ENCODE measurements at regions not wholly inside any gene's neighbourhood (a gene's known extent, or its start where the extent isn't known, plus 50 kb on each side); places are given as distances from the start of the nearest gene placed in this dataset.

DNA sequence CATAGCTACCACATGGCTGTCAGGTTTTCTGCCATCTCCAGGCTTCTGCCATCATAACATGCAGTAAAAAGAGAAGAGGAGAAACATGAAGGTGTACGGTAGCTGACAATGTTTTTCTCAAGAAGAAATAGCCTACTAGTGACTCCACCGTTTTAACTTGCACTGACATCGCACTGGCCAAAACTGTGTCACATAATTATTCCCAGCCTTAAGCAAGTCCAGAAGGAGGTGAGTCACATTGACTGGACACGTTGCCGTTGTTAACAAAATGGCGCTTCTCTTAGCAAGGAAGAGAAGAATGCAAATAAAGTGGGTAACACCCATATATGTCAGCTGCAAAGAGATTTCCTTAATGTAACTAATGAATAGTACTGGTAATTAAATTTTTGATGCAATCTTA lies 810.4 kb upstream of the SLC10A2 start:
- FAIRE-seq (no peak), DNase-seq (ENCODE audit: insufficient read length, low spot score) (no peak)
- TF ChIP-seq SPI1 (IDR thresholded peaks at IDR 0.05; ENCODE audit: low read depth, low read length) (no peak), POLR2AphosphoS5 (IDR thresholded peaks at IDR 0.05; ENCODE audit: low read depth, low read length) (no peak), PAX5 (IDR thresholded peaks at IDR 0.05; ENCODE audit: insufficient read depth, low read length, severe bottlenecking) (no peak), POU2F2 (IDR thresholded peaks at IDR 0.05; ENCODE audit: low read depth, low read length) (no peak), TAF1 (IDR thresholded peaks at IDR 0.05; ENCODE audit: low read depth, low read length) (no peak), POLR2A (IDR thresholded peaks at IDR 0.05; ENCODE audit: low read depth, low read length) (no peak)

DNA sequence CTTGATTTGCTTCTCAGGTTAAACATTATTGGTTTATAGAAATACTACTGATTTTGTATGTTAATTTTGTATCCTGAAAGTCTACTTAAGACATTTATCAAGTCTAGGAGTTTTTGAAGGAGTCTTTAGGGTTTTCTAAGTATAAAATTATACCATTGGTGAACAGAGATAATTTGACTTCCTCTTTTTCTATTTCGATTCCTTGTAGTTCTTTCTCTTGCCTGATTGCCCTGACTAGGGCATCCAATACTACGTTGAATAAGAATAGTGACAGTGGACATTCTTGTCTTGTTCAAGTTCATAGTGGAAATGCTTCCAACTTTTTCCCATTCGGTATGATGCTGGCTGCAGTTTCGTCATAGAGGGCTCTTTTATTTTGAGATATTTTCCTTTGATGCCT lies 807.5 kb upstream of the SLC10A2 start:
- FAIRE-seq (no peak), DNase-seq (ENCODE audit: insufficient read length, low spot score) (no peak)
- TF ChIP-seq SPI1 (IDR thresholded peaks at IDR 0.05; ENCODE audit: low read depth, low read length) (peak; percentile 57), POLR2A (IDR thresholded peaks at IDR 0.05; ENCODE audit: low read depth, low read length) (no peak)

DNA sequence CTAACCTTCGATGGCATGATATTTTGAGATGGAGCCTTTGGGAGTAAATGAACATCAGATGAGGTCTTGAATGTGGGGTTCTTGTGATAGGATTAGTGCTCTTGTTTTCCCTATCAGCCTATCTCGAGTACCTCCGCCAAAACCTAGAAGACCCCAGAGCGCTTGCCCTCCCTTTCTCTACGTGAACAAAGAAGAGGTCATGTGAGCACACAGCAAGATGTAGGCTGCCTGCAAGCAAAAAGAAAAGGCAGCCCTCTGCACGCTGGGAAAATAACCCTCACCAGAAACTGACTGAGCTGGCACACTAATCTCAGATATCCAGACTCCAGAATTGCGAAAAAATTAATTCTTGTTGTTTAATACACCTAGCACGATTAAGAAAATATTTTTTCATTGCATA lies 799.8 kb upstream of the SLC10A2 start:
- FAIRE-seq (no peak), DNase-seq (ENCODE audit: insufficient read length, low spot score) (no peak)
- no peak for TF ChIP-seq POLR2A (IDR thresholded peaks at IDR 0.05; ENCODE audit: low read depth, low read length)
- TF ChIP-seq TAF1 (IDR thresholded peaks at IDR 0.05; ENCODE audit: low read depth, low read length), result no peak
- no peak for TF ChIP-seq SPI1 (IDR thresholded peaks at IDR 0.05; ENCODE audit: low read depth, low read length)
- no peak for TF ChIP-seq POLR2AphosphoS5 (IDR thresholded peaks at IDR 0.05; ENCODE audit: low read depth, low read length)
- TF ChIP-seq PAX5 (IDR thresholded peaks at IDR 0.05; ENCODE audit: insufficient read depth, low read length, severe bottlenecking), result no peak
- no peak for TF ChIP-seq POU2F2 (IDR thresholded peaks at IDR 0.05; ENCODE audit: low read depth, low read length)

DNA sequence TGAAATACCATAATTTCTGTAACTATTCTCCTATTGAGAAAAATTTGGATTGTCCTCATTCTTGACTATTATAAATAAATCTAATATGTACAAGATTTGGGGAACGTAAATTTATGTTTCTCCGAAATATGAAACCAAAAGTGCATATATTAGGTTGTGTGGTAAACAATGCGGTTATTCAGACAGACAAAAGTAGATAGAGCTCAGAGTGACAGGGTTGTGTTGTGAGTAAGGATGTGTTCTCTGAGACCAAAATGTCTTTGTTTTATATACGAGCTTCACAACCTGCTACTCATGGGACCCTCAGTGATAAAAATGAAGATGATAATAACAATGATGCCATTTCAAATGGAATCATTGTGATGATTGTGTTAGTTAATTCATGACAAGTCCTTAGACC lies 796.3 kb upstream of the SLC10A2 start:
- no peak for TF ChIP-seq POLR2AphosphoS5 (IDR thresholded peaks at IDR 0.05; ENCODE audit: low read depth, low read length)
- no peak for TF ChIP-seq TAF1 (IDR thresholded peaks at IDR 0.05; ENCODE audit: low read depth, low read length)
- no peak for TF ChIP-seq POU2F2 (IDR thresholded peaks at IDR 0.05; ENCODE audit: low read depth, low read length)
- TF ChIP-seq POLR2A (IDR thresholded peaks at IDR 0.05; ENCODE audit: low read depth, low read length), result no peak
- no peak for TF ChIP-seq PAX5 (IDR thresholded peaks at IDR 0.05; ENCODE audit: insufficient read depth, low read length, severe bottlenecking)
- no peak for TF ChIP-seq SPI1 (IDR thresholded peaks at IDR 0.05; ENCODE audit: low read depth, low read length)
- DNase-seq (ENCODE audit: insufficient read length, low spot score) (no peak), FAIRE-seq (no peak)

DNA sequence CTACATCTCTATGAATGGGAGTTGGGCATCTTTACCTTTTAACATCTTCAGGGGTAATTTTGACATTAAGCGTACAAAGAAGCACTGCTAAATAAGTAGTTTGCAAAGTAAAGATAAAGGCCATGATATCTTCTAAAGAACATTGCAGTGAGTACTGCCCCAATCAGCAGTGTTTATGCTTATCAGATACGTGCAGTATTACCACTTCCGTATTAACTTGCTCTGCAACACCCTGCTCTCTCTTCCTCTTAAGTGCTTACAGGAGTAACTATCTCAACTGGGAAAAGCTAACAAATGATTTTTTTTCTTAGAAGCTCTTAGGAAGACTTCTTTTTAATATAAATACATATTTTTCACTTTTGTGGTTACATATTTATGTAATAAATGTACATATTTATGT lies 793.7 kb upstream of the SLC10A2 start:
- FAIRE-seq, result no peak
- TF ChIP-seq TAF1 (IDR thresholded peaks at IDR 0.05; ENCODE audit: low read depth, low read length) (no peak), POLR2A (IDR thresholded peaks at IDR 0.05; ENCODE audit: low read depth, low read length) (no peak), POU2F2 (IDR thresholded peaks at IDR 0.05; ENCODE audit: low read depth, low read length) (no peak), SPI1 (IDR thresholded peaks at IDR 0.05; ENCODE audit: low read depth, low read length) (no peak), PAX5 (IDR thresholded peaks at IDR 0.05; ENCODE audit: insufficient read depth, low read length, severe bottlenecking) (no peak), POLR2AphosphoS5 (IDR thresholded peaks at IDR 0.05; ENCODE audit: low read depth, low read length) (no peak)
- no peak for DNase-seq (ENCODE audit: insufficient read length, low spot score)

DNA sequence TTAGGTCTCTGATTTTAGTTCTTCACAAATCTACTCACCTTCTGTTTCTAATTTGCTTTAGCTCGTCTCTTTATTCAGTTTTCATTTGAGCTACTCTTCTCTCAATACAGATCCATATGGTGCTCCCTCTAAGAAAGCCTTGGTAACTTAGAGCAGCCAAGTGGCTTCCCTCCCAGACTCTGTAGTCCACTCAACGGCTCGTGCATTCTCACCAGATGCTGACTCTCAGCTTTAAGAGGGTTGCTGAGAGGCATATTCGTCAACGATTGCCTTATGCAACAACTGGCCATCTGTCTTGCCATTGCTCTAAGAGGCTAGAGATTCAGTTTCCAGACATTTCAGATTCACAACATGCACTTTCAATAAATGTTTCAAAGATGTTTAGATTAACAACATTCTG lies 785.8 kb upstream of the SLC10A2 start:
- FAIRE-seq, result no peak
- TF ChIP-seq SPI1 (IDR thresholded peaks at IDR 0.05; ENCODE audit: low read depth, low read length), result no peak
- TF ChIP-seq TAF1 (IDR thresholded peaks at IDR 0.05; ENCODE audit: low read depth, low read length), result no peak
- no peak for TF ChIP-seq POLR2AphosphoS5 (IDR thresholded peaks at IDR 0.05; ENCODE audit: low read depth, low read length)
- TF ChIP-seq POLR2A (IDR thresholded peaks at IDR 0.05; ENCODE audit: low read depth, low read length), result no peak
- no peak for DNase-seq (ENCODE audit: insufficient read length, low spot score)

DNA sequence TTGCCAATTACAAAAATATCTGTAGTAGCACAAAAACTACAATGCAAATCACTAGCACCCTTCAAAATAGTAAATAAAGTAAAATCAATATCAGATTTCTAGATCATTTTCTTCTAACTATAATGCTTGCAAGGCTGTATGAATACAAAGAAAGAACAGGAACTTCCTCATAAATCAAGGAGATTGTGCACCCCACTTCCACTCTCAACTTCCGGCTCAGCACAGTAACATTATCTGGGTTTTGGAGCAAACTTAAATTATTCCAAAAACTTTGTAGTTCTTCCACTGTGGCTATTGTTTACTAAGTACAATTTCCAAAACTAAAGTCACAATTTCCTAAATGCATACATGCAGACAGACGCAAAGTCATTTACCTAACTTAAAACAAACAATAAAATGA lies 778.3 kb upstream of the SLC10A2 start:
- TF ChIP-seq POLR2A (IDR thresholded peaks at IDR 0.05; ENCODE audit: low read depth, low read length), result no peak
- TF ChIP-seq POU2F2 (IDR thresholded peaks at IDR 0.05; ENCODE audit: low read depth, low read length), result no peak
- TF ChIP-seq POLR2AphosphoS5 (IDR thresholded peaks at IDR 0.05; ENCODE audit: low read depth, low read length), result no peak
- TF ChIP-seq TAF1 (IDR thresholded peaks at IDR 0.05; ENCODE audit: low read depth, low read length), result no peak
- TF ChIP-seq SPI1 (IDR thresholded peaks at IDR 0.05; ENCODE audit: low read depth, low read length), result no peak
- TF ChIP-seq PAX5 (IDR thresholded peaks at IDR 0.05; ENCODE audit: insufficient read depth, low read length, severe bottlenecking), result no peak
- no peak for DNase-seq (ENCODE audit: insufficient read length, low spot score)
- no peak for FAIRE-seq

DNA sequence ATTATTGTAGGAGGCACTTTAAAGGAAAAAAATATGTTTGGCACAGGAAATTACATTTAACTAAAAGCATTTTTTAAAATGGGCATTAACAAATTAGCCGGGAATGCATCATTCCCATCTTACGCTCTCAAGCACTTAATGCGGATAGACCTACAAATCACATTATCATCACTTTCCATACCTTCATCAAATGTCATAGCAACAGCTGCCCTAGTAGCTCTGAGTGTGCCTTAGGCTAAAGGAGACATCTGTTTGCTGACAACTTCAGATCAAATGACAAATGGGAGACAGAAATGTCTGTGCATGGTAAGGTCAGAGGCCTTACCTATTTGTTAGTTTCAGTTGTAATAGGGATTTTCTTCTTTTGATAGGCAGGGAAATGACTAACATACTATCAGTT lies 773.2 kb upstream of the SLC10A2 start:
- no peak for TF ChIP-seq TAF1 (IDR thresholded peaks at IDR 0.05; ENCODE audit: low read depth, low read length)
- DNase-seq (ENCODE audit: insufficient read length, low spot score) (no peak), FAIRE-seq (no peak)

DNA sequence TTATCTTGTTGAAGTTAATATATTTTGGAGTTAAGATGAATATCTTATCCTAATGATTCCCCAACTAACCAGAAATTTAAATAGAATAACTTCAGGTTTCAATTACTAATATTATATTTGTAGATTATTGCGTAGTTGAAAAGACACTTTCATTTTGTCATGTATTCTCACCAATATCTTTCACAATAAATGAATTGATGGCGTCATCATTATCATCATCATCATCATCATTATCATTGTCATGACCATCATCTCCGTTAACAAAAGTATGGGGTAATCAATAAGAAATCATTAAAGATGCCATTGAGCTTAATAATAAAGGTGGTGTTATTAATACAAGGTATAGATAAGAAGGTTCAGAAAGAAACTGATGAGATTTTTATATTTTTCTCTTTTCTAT lies 768.8 kb upstream of the SLC10A2 start:
- no peak for FAIRE-seq
- no peak for DNase-seq (ENCODE audit: insufficient read length, low spot score)
- TF ChIP-seq POLR2A (IDR thresholded peaks at IDR 0.05; ENCODE audit: low read depth, low read length), result no peak
- TF ChIP-seq PAX5 (IDR thresholded peaks at IDR 0.05; ENCODE audit: insufficient read depth, low read length, severe bottlenecking), result no peak
- no peak for TF ChIP-seq POLR2AphosphoS5 (IDR thresholded peaks at IDR 0.05; ENCODE audit: low read depth, low read length)

DNA sequence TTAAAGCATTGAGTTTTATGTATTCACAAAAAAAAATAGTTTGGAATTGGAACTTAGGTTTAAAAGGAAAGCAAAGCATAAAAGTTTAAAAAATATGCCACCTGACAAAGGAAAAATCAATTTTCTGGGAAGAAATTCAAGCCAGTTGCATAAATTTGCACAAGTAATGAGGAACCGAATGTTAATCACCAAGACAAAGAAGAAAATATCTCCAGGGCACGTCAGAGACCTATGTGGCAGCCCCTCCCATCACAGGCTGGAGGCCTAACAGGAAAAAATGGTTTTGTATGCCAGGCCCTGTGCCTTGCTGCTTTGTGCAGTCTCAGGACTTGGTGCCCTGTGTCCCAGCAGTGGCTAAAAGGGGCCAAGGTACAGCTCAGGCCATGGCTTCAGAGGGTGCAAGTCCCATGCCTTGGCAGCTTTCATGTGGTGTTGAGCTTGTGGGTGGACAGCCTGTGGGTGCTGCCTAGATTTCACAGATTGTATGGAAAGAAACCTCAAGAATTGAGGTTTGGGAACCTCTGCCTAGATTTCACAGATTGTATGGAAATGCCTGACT lies 767.2 kb upstream of the SLC10A2 start:
- DNase-seq (ENCODE audit: insufficient read length, low spot score), result no peak
- FAIRE-seq, result no peak
- no peak for TF ChIP-seq TAF1 (IDR thresholded peaks at IDR 0.05; ENCODE audit: low read depth, low read length)
- no peak for TF ChIP-seq POLR2AphosphoS5 (IDR thresholded peaks at IDR 0.05; ENCODE audit: low read depth, low read length)
- TF ChIP-seq POU2F2 (IDR thresholded peaks at IDR 0.05; ENCODE audit: low read depth, low read length), result no peak
- TF ChIP-seq SPI1 (IDR thresholded peaks at IDR 0.05; ENCODE audit: low read depth, low read length), result no peak
- no peak for TF ChIP-seq PAX5 (IDR thresholded peaks at IDR 0.05; ENCODE audit: insufficient read depth, low read length, severe bottlenecking)
- no peak for TF ChIP-seq POLR2A (IDR thresholded peaks at IDR 0.05; ENCODE audit: low read depth, low read length)

DNA sequence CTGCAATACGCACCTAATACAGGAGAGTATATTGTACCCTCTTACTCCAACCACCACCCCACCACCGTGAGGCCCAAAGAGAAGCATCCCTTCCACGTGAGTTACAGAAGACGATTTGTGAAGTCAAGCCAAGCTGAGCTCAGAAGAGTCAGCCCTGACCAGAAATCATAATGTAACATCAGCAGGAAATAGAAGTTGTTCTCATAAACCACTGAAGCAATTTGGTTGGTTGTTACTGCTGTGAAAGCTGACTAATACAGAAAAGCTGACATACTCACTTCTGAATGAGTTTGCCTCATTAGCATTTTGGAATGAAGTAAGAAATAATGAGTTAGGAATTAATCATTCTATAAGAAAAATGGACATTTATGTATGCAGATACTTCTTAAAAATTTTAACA lies 749.4 kb upstream of the SLC10A2 start:
- FAIRE-seq (no peak), DNase-seq (ENCODE audit: insufficient read length, low spot score) (no peak)
- TF ChIP-seq POLR2AphosphoS5 (IDR thresholded peaks at IDR 0.05; ENCODE audit: low read depth, low read length), result no peak
- TF ChIP-seq POLR2A (IDR thresholded peaks at IDR 0.05; ENCODE audit: low read depth, low read length), result no peak
- TF ChIP-seq PAX5 (IDR thresholded peaks at IDR 0.05; ENCODE audit: insufficient read depth, low read length, severe bottlenecking), result no peak
- TF ChIP-seq POU2F2 (IDR thresholded peaks at IDR 0.05; ENCODE audit: low read depth, low read length), result no peak
- TF ChIP-seq SPI1 (IDR thresholded peaks at IDR 0.05; ENCODE audit: low read depth, low read length), result no peak
- no peak for TF ChIP-seq TAF1 (IDR thresholded peaks at IDR 0.05; ENCODE audit: low read depth, low read length)

Measured in GM12891 (cell line).